Endothelial cell of umbilical vein (primary cell): ENCODE measurements at regions not wholly inside any gene's neighbourhood (a gene's known extent, or its start where the extent isn't known, plus 50 kb on each side); places are given as distances from the start of the nearest gene placed in this dataset.

Source experiments
- BruUV-seq: library from RNA; stranded (reverse); fragments of 400-500 nt; replicated peaks from 2 replicates; lab custom pipeline; 2021; lab: Mats Ljungman, UMichigan
- CTCF ChIA-PET: fragments of 300-600, 350-600 bp; sonication (Branson Sonifier 250); formaldehyde crosslinking; loops from one replicate; lab custom pipeline; 2021; ENCODE audit warnings: antibody characterized with exemption, inconsistent platforms; lab: Charles Lee
- POLR2A ChIA-PET: fragments of 300-600, 350-600 bp; sonication (Branson Sonifier 250); formaldehyde crosslinking; loops from one replicate; lab custom pipeline; 2021; ENCODE audit warnings: antibody characterized with exemption, inconsistent platforms; lab: Charles Lee
- DNase-seq: peaks from one replicate; pipeline ENCODE4 v3.0.0-alpha.2; 2011; ENCODE audit warnings: low read depth, low spot score
- FAIRE-seq: peaks from 2 replicates; lab custom pipeline; 2011; peaks lifted over from hg19 to GRCh38; lab: Jason Lieb, UNC
- H2AFZ ChIP-seq: 2 replicates; pipeline ENCODE4 v1.6.0; 2012; ENCODE audit warnings: low read depth, low read length, control low read depth, inconsistent platforms
- H3K27ac ChIP-seq: 2 replicates; pipeline ENCODE4 v1.5.1; 2011; ENCODE audit warnings: low read depth, mild to moderate bottlenecking, control low read depth, low read length, moderate library complexity; ENCODE audit not compliant: insufficient read depth
- H3K27me3 ChIP-seq, 2 experiments: 2 replicates each; pipeline versions ENCODE4 v1.6.0 to v1.6.1; 2011; ENCODE audit warnings: low read length in 2 of 2, mixed read lengths in 1 of 2; ENCODE audit not compliant: control insufficient read depth in 2 of 2, insufficient read depth in 2 of 2
- H3K36me3 ChIP-seq, 2 experiments: 2 replicates in 1 of 2; 3 replicates in 1 of 2; pipeline ENCODE4 v1.5.1; 2011; ENCODE audit warnings: low read length in 2 of 2, mild to moderate bottlenecking in 1 of 2, moderate library complexity in 1 of 2; ENCODE audit not compliant: control insufficient read depth in 2 of 2, insufficient read depth in 2 of 2; ENCODE audit errors: extremely low read depth in 1 of 2
- H3K4me1 ChIP-seq: 3 replicates; pipeline ENCODE4 v1.5.1; 2011; ENCODE audit warnings: mild to moderate bottlenecking, low read length; ENCODE audit not compliant: control insufficient read depth, insufficient read depth; ENCODE audit errors: extremely low read depth
- H3K4me2 ChIP-seq: 2 replicates; pipeline ENCODE4 v1.6.1; 2011; ENCODE audit warnings: low read length, control low read depth, mixed read lengths; ENCODE audit not compliant: insufficient read depth
- H3K4me3 ChIP-seq, 3 experiments: fragments of 200-600 bp in 1 of 3; sonication (generic), shearing (Covaris generic) in 1 of 3; replicated peaks in 1 of 3; 2 replicates each; pipeline ENCODE4 v1.5.1; 2011 to 2016; ENCODE audit warnings: control low read depth in 3 of 3, low read length in 3 of 3, mild to moderate bottlenecking in 2 of 3, inconsistent platforms in 1 of 3, low read depth in 1 of 3, moderate library complexity in 1 of 3; ENCODE audit not compliant: insufficient read depth in 1 of 3
- H3K79me2 ChIP-seq: 2 replicates; pipeline ENCODE4 v1.6.0; 2012; ENCODE audit warnings: low read length, inconsistent platforms; ENCODE audit not compliant: control insufficient read depth, insufficient read depth
- H3K9ac ChIP-seq: replicated peaks from 2 replicates; pipeline ENCODE3; 2011; ENCODE audit warnings: low read length, control low read depth; ENCODE audit not compliant: insufficient read depth; ENCODE audit errors: extremely low read depth
- H3K9me1 ChIP-seq: replicated peaks from 3 replicates; pipeline ENCODE4 v1.6.0; 2011; ENCODE audit warnings: mild to moderate bottlenecking, low read length; ENCODE audit not compliant: control insufficient read depth, insufficient read depth; ENCODE audit errors: extremely low read depth
- H3K9me3 ChIP-seq: replicated peaks from 2 replicates; pipeline ENCODE4 v1.5.1; 2012; ENCODE audit warnings: low read length, inconsistent platforms; ENCODE audit not compliant: control insufficient read depth, insufficient read depth
- H4K20me1 ChIP-seq: replicated peaks from 2 replicates; pipeline ENCODE3; 2011; ENCODE audit warnings: mild to moderate bottlenecking, low read length; ENCODE audit not compliant: control insufficient read depth, insufficient read depth; ENCODE audit errors: extremely low read depth
- CTCF ChIP-seq, 2 donors: IDR thresholded peaks; 1 replicate in 1 of 2; 2 replicates in 1 of 2; pipeline ENCODE4 v1.5.1; 2011; ENCODE audit warnings: low read length in 2 of 2, mild to moderate bottlenecking in 2 of 2, moderate library complexity in 2 of 2, control low read depth in 1 of 2, inconsistent platforms in 1 of 2, low read depth in 1 of 2; ENCODE audit not compliant: insufficient read depth in 1 of 2; ENCODE audit errors: extremely low read depth in 1 of 2
- EZH2 ChIP-seq: IDR thresholded peaks from 2 replicates; pipeline ENCODE4 v1.6.1; 2012; ENCODE audit warnings: borderline replicate concordance, low read depth, mild to moderate bottlenecking, moderate library complexity, low read length, inconsistent platforms; ENCODE audit not compliant: severe bottlenecking
- FOS ChIP-seq: IDR thresholded peaks from 2 replicates; pipeline ENCODE4 v1.6.1; 2011; ENCODE audit warnings: mild to moderate bottlenecking, low read length, moderate library complexity, borderline replicate concordance; ENCODE audit not compliant: insufficient read depth
- GATA2 ChIP-seq: IDR thresholded peaks from 2 replicates; pipeline ENCODE4 v1.7.0; 2011; ENCODE audit warnings: low read depth, mild to moderate bottlenecking, moderate library complexity, mixed read lengths, low read length; ENCODE audit not compliant: insufficient read length, insufficient read depth
- JUN ChIP-seq: IDR thresholded peaks from 2 replicates; pipeline ENCODE4 v1.6.1; 2011; ENCODE audit warnings: borderline replicate concordance, low read depth; ENCODE audit not compliant: insufficient read length, insufficient read depth
- MAX ChIP-seq: IDR thresholded peaks from 2 replicates; pipeline ENCODE4 v1.6.1; 2011; ENCODE audit not compliant: insufficient read depth, insufficient read length
- MYC ChIP-seq: IDR thresholded peaks from one replicate; pipeline ENCODE4 v1.6.1; 2011; ENCODE audit warnings: mild to moderate bottlenecking, low read depth, low read length
- POLR2A ChIP-seq: IDR thresholded peaks from 2 replicates; pipeline ENCODE4 v1.6.1; 2012; ENCODE audit warnings: low read depth, mild to moderate bottlenecking, control low read depth, low read length
- POLR2AphosphoS5 ChIP-seq: IDR thresholded peaks from 2 replicates; pipeline ENCODE4 v1.6.1; 2012; ENCODE audit warnings: low read depth, mild to moderate bottlenecking, control low read depth, low read length, moderate library complexity; ENCODE audit not compliant: insufficient read depth
- dilution Hi-C: fragments of 300-500 bp; cut with MboI; formaldehyde crosslinking; loops from one replicate; pipeline ENCODE4 v1.15.0; 2019; ENCODE audit warnings: low sequenced_read_pairs; ENCODE audit not compliant: extremely low pct_ligation_motif_present
- intact Hi-C: fragments of 100-400 bp; cut with micrococcal nuclease; formaldehyde crosslinking; loops from one replicate; pipeline ENCODE4 v1.10.0; 2022

GRCh38 chr16:63302811-63303210, 1266.6 kb upstream of the CDH8 start:
- no peaks in the 10 kb centered on the region for H3K4me1 ChIP-seq
- no peak overlapping the region for H3K9ac ChIP-seq
- intact Hi-C loops, result no loop called here
- H3K27me3 ChIP-seq, result no peaks in the 10 kb centered on the region
- no peaks in the 10 kb centered on the region for H4K20me1 ChIP-seq
- H2AFZ ChIP-seq, result no peak overlapping the region
- BruUV-seq, result no TSS peak
- no peaks in the 10 kb centered on the region for H3K79me2 ChIP-seq
- DNase-seq, result no peak
- ChIA-PET POLR2A (no interaction called here), CTCF (interaction anchor here (1.4 kb wide), 1 partner anchor 13 kb away, joined by 4 read pairs; no protein-coding TSS in a partner anchor)
- H3K27ac ChIP-seq, result no peak overlapping the region
- no peaks in the 10 kb centered on the region for H3K36me3 ChIP-seq
- no peaks in the 10 kb centered on the region for H3K9me1 ChIP-seq
- dilution Hi-C loops, result no loop called here
- no peak for FAIRE-seq
- no peak overlapping the region for H3K4me3 ChIP-seq
- H3K9me3 ChIP-seq, result no peaks in the 10 kb centered on the region
- H3K4me2 ChIP-seq, result no peak overlapping the region
- TF ChIP-seq JUN (no peak), MAX (no peak), FOS (no peak), MYC (no peak), CTCF (IDR thresholded peaks at IDR 0.05; ENCODE audit: extremely low read depth in 1 of 2, insufficient read depth in 1 of 2, low read depth in 1 of 2, low read length in 2 of 2) (no peak), POLR2A (no peak), GATA2 (no peak), POLR2AphosphoS5 (no peak), EZH2 (no peak)
